ENCODE measurements at regions not wholly inside any gene's neighbourhood (a gene's known extent, or its start where the extent isn't known, plus 50 kb on each side); places are given as distances from the start of the nearest gene placed in this dataset.

GRCh38 chr2:78093436-78093835 lies 571.3 kb upstream of the LRRTM4 start:
- BruUV-seq (replicated peaks), result no TSS peak
- ATAC-seq (ENCODE audit: low read depth), result no peak
- H3K18ac ChIP-seq (ENCODE audit: low read depth, low read length), result no peak overlapping the region

More at GRCh38 chr2:78093436-78093835, 571.3 kb upstream of the LRRTM4 start:
- no peak overlapping the region for H2AFZ ChIP-seq (replicated peaks; ENCODE audit: low read length, poor library complexity)
- no peak overlapping the region for H2BK15ac ChIP-seq (ENCODE audit: low read depth, low read length)
- no peak overlapping the region for H2BK120ac ChIP-seq (ENCODE audit: low read depth, low read length)
- H3K56ac ChIP-seq (ENCODE audit: extremely low read depth, insufficient read depth, low read length), result no peak overlapping the region
- H2AK5ac ChIP-seq (ENCODE audit: low read depth, low read length), result no peak overlapping the region
- H3K23ac ChIP-seq (ENCODE audit: low read depth, low read length), result no peak overlapping the region
- intact Hi-C loops (cut with micrococcal nuclease) (no loop called here), dilution Hi-C loops (cut with HindIII; ENCODE audit: low sequenced_read_pairs, unreplicated experiment) (no loop called here), in situ Hi-C loops (cut with MboI; ENCODE audit: low sequenced_read_pairs) (no loop called here)
- H3K4me2 ChIP-seq (ENCODE audit: low read depth, low read length), result no peak overlapping the region
- H2BK20ac ChIP-seq (ENCODE audit: low read depth, low read length), result no peak overlapping the region
- no peaks in the 10 kb centered on the region for H3K9me1 ChIP-seq (ENCODE audit: insufficient read depth, low read length)
- POLR2A ChIA-PET (ENCODE audit: unreplicated experiment), result no interaction called here
- CTCF ChIA-PET, result no interaction called here
- H3K4me1 ChIP-seq (ENCODE audit: control insufficient read depth, insufficient read depth, low read length), result no peaks in the 10 kb centered on the region
- H4K5ac ChIP-seq (ENCODE audit: low read depth, low read length), result no peak overlapping the region
- H3K4ac ChIP-seq (ENCODE audit: low read depth, low read length), result no peak overlapping the region
- H3K79me1 ChIP-seq (ENCODE audit: low read depth in 1 of 2, low read length in 2 of 2), result no peaks in the 10 kb centered on the region
- H3K4me3 ChIP-seq (ENCODE audit: insufficient read depth, low read depth, low read length), result no peak overlapping the region
- H2AK9ac ChIP-seq (replicated peaks; ENCODE audit: low read depth, low read length, poor library complexity), result no peak overlapping the region
- H3K27me3 ChIP-seq (ENCODE audit: control insufficient read depth, insufficient read depth, low read length), result no peaks in the 10 kb centered on the region
- no peak overlapping the region for H2BK5ac ChIP-seq (ENCODE audit: low read depth, low read length, poor library complexity, severe bottlenecking)
- peaks cover 6% of the 10 kb centered on the region for H3K9me3 ChIP-seq (ENCODE audit: control insufficient read depth, insufficient read depth, low read length)
- H3K14ac ChIP-seq (replicated peaks; ENCODE audit: low read depth, low read length), result no peak overlapping the region
- H4K8ac ChIP-seq (ENCODE audit: low read depth in 2 of 2, low read length in 2 of 2), result no peak overlapping the region
- no peaks in the 10 kb centered on the region for H4K20me1 ChIP-seq (ENCODE audit: insufficient read depth, low read length)
- no peak overlapping the region for H3K9ac ChIP-seq (ENCODE audit: low read depth, low read length)
- no peaks in the 10 kb centered on the region for H3K36me3 ChIP-seq (ENCODE audit: control insufficient read depth, insufficient read depth, low read length)
- no peak for DNase-seq
- TF ChIP-seq CTCF (conservative IDR thresholded peaks at IDR 0.05; ENCODE audit: low read depth, low read length) (no peak), MAZ (IDR thresholded peaks at IDR 0.05; ENCODE audit: borderline replicate concordance, low read depth, low read length) (no peak)
- no peak overlapping the region for H3K27ac ChIP-seq (ENCODE audit: insufficient read depth, low read length)
- H4K91ac ChIP-seq (ENCODE audit: insufficient read depth, low read depth, low read length), result no peak overlapping the region

Data from IMR-90 (cell line).